ENCODE measurements at regions not wholly inside any gene's neighbourhood (a gene's known extent, or its start where the extent isn't known, plus 50 kb on each side); places are given as distances from the start of the nearest gene placed in this dataset.

GRCh38 chr6:105817370-105817769 lies 268.8 kb upstream of the PRDM1 start:
- TF ChIP-seq, protein P1, sequence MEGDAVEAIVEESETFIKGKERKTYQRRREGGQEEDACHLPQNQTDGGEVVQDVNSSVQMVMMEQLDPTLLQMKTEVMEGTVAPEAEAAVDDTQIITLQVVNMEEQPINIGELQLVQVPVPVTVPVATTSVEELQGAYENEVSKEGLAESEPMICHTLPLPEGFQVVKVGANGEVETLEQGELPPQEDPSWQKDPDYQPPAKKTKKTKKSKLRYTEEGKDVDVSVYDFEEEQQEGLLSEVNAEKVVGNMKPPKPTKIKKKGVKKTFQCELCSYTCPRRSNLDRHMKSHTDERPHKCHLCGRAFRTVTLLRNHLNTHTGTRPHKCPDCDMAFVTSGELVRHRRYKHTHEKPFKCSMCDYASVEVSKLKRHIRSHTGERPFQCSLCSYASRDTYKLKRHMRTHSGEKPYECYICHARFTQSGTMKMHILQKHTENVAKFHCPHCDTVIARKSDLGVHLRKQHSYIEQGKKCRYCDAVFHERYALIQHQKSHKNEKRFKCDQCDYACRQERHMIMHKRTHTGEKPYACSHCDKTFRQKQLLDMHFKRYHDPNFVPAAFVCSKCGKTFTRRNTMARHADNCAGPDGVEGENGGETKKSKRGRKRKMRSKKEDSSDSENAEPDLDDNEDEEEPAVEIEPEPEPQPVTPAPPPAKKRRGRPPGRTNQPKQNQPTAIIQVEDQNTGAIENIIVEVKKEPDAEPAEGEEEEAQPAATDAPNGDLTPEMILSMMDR (IDR thresholded peaks at IDR 0.05) = no peak
- Histone ChIP-seq H3K4me1 (no peaks in the 10 kb centered on the region), H3K27me3 (ENCODE audit: low read depth) (no peaks in the 10 kb centered on the region), H3K4me3 (no peak overlapping the region), H3K9me3 (no peaks in the 10 kb centered on the region), H3K36me3 (no peaks in the 10 kb centered on the region), H3K27ac (no peak overlapping the region)
- intact Hi-C loops (cut with DNase I) = no loop called here
- ATAC-seq (no peak), DNase-seq (no peak)

DNA sequence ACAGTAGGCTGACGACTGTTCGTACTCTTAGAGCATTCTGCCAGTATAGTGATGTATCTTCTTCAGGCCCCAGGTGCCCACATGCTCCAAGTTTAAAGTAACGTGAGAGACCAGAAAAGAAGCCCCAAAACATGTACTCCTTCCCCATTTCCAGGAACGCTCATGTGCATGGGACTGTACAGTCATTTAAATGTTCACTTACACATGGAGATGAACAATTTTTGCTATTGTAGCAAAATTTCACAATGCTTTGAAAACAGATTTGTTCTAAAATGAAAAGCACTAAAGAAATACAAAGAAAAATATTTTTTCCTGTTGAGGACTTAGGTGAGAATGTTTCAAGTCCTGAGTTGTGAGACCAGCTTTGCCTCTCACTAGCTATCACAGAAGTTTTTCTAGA lies 269.3 kb upstream of the PRDM1 start:
- DNase-seq (no peak), ATAC-seq (no peak)
- TF ChIP-seq, protein P1 (IDR thresholded peaks at IDR 0.05) = no peak
- Histone ChIP-seq H3K27me3 (ENCODE audit: low read depth) (no peaks in the 10 kb centered on the region), H3K36me3 (no peaks in the 10 kb centered on the region), H3K4me1 (no peaks in the 10 kb centered on the region), H3K9me3 (no peaks in the 10 kb centered on the region), H3K4me3 (no peak overlapping the region), H3K27ac (no peak overlapping the region)
- intact Hi-C loops (cut with DNase I) = no loop called here

GRCh38 chr6:105815661-105816555 lies 270.2 kb upstream of the PRDM1 start:
- Histone ChIP-seq H3K36me3 (no peaks in the 10 kb centered on the region), H3K4me3 (no peak overlapping the region), H3K27ac (no peak overlapping the region), H3K9me3 (no peaks in the 10 kb centered on the region), H3K4me1 (peaks cover 2% of the 10 kb centered on the region), H3K27me3 (ENCODE audit: low read depth) (no peaks in the 10 kb centered on the region)
- TF ChIP-seq, protein P1 (IDR thresholded peaks at IDR 0.05) = no peak
- intact Hi-C loops (cut with DNase I) = no loop called here
- ATAC-seq (no peak), DNase-seq (no peak)

- no peaks in the 10 kb centered on the region for H3K27me3 ChIP-seq (ENCODE audit: low read depth)
- no peak overlapping the region for H3K27ac ChIP-seq
- H3K36me3 ChIP-seq = no peaks in the 10 kb centered on the region
- intact Hi-C loops (cut with DNase I) = no loop called here
- no peak for ATAC-seq
- no peaks in the 10 kb centered on the region for H3K9me3 ChIP-seq
- peaks cover 12% of the 10 kb centered on the region for H3K4me1 ChIP-seq
- TF ChIP-seq, protein P1 (IDR thresholded peaks at IDR 0.05) = no peak
- DNase-seq = no peak
- no peak overlapping the region for H3K4me3 ChIP-seq
Measured at GRCh38 chr6:105814745-105815536, 271.2 kb upstream of the PRDM1 start.

DNA sequence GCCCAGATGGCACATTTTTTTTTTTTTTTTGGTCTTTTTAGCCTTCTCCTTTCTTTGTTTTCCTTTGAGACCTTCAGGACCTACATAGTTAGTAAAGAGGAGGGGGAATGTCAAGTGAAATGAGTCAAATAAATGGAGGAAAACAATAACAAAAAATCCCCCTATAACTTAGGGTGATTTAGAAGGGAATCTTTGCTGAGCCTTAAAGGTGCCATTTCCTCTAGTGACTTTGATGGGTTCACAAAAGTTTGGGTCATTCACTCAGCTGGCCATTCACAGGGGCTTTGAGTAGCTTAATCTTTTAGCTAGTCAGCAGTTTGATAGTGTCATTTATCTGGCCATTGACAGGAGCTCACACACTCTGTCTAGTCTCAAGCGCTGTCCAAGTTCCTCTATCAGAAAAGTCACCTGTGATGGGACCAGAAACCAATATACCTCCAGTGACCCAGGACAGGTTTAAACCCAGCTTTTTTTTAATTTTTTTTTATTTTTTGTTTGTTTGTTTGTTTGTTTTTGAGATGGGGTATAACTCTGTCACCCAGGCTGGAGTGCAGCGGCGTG lies 275.1 kb upstream of the PRDM1 start:
- Histone ChIP-seq H3K9me3 (no peaks in the 10 kb centered on the region), H3K27me3 (ENCODE audit: low read depth) (no peaks in the 10 kb centered on the region), H3K36me3 (no peaks in the 10 kb centered on the region), H3K4me3 (no peak overlapping the region), H3K27ac (no peak overlapping the region), H3K4me1 (peaks cover 19% of the 10 kb centered on the region)
- TF ChIP-seq, protein P1 (IDR thresholded peaks at IDR 0.05) = no peak
- DNase-seq = no peak
- intact Hi-C loops (cut with DNase I) = no loop called here
- ATAC-seq = no peak

Measured in lower lobe of right lung (tissue), 2 donors.